ENCODE measurements at regions not wholly inside any gene's neighbourhood (a gene's known extent, or its start where the extent isn't known, plus 50 kb on each side); places are given as distances from the start of the nearest gene placed in this dataset.

DNA sequence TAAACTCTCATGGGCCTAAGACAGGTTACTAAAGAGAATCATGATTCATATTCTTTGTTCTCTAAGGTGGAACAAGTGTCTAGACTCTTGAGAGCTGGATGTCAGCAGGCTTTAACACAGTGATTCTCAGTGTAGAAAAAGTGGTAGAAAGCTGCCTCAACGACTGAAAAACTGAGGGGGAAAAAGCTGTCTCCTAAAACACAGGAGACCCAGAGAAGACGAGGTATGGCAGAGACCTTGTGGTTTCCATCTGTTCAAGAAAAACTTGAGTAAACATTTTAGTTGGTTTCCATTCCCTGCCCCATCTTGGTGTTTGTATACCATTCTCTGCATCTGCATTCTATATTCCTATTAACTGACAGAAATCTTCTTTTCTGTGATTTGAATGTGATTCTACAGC, 57.6 kb upstream of the MAP3K7 start:
- no peak overlapping the region for H3K4me3 ChIP-seq (ENCODE audit: low read depth in 1 of 5, low read length in 5 of 5)
- H3K4me1 ChIP-seq (ENCODE audit: control insufficient read depth in 5 of 5, insufficient read depth in 5 of 5, low read length in 5 of 5) = no peaks in the 10 kb centered on the region
- no peaks in the 10 kb centered on the region for H3K9me3 ChIP-seq (ENCODE audit: control insufficient read depth in 5 of 5, low read length in 5 of 5)
- H3K27ac ChIP-seq (ENCODE audit: low read depth, low read length) = no peak overlapping the region
- H3K9ac ChIP-seq (ENCODE audit: low read length in 5 of 5) = no peak overlapping the region
- no peaks in the 10 kb centered on the region for H3K27me3 ChIP-seq (ENCODE audit: control insufficient read depth in 5 of 5, insufficient read depth in 4 of 5, low read length in 5 of 5)
- no peaks in the 10 kb centered on the region for H3K36me3 ChIP-seq (ENCODE audit: control insufficient read depth in 5 of 5, insufficient read depth in 5 of 5, low read length in 5 of 5)

DNA sequence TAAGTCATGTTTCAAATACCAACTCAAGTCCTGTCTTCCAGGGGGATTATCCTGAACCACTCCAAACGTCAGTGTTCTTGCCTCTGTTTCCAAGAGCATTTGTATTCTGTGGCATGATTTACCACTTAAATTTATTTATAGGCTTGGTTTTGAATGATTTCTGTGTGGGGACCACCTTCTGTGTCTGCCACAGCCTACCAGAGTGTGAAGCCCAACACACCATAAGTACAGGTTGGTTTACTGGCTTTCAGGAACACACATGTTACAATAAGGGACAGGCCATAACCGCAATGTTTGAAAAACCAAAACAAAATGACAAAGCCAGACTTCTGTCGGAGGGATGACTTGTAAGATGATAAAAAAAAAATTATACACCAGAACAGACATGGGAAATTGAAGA, 56.5 kb upstream of the MAP3K7 start:
- no peak overlapping the region for H3K27ac ChIP-seq (ENCODE audit: low read depth, low read length)
- H3K36me3 ChIP-seq (ENCODE audit: control insufficient read depth in 5 of 5, insufficient read depth in 5 of 5, low read length in 5 of 5) = no peaks in the 10 kb centered on the region
- H3K4me1 ChIP-seq (ENCODE audit: control insufficient read depth in 5 of 5, insufficient read depth in 5 of 5, low read length in 5 of 5) = no peaks in the 10 kb centered on the region
- H3K9me3 ChIP-seq (ENCODE audit: control insufficient read depth in 5 of 5, low read length in 5 of 5) = peaks cover 0 to 3% (median 0%) of the 10 kb centered on the region in 5 donors
- H3K9ac ChIP-seq (ENCODE audit: low read length in 5 of 5) = no peak overlapping the region
- no peak overlapping the region for H3K4me3 ChIP-seq (ENCODE audit: low read depth in 1 of 5, low read length in 5 of 5)
- H3K27me3 ChIP-seq (ENCODE audit: control insufficient read depth in 5 of 5, insufficient read depth in 4 of 5, low read length in 5 of 5) = no peaks in the 10 kb centered on the region

DNA sequence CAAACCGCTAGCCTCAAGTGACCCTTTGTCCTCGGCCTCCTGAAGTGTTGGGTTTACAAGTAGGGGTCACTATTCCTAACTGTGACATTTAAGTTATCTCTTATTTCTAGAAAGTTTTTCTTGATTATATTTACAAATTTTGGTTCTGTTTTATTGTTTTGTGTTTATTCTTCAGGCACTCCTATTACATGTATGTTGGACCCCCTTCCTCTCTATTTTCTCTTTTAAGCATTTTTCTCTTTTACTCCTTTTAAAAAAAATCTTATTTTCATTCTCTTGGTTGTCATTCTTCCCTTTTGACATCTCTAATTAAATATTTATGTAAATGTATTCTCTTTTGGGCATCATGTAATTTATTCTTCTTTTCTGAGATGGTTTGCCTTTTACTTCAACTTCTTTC, 50.4 kb upstream of the MAP3K7 start:
- H3K4me1 ChIP-seq (ENCODE audit: control insufficient read depth in 5 of 5, insufficient read depth in 5 of 5, low read length in 5 of 5) = no peaks in the 10 kb centered on the region
- no peaks in the 10 kb centered on the region for H3K27me3 ChIP-seq (ENCODE audit: control insufficient read depth in 5 of 5, insufficient read depth in 4 of 5, low read length in 5 of 5)

More for the DNA sequence above, 50.4 kb upstream of the MAP3K7 start:
- Histone ChIP-seq H3K36me3 (ENCODE audit: control insufficient read depth in 5 of 5, insufficient read depth in 5 of 5, low read length in 5 of 5) (no peaks in the 10 kb centered on the region), H3K4me3 (ENCODE audit: low read depth in 1 of 5, low read length in 5 of 5) (no peak overlapping the region), H3K9ac (ENCODE audit: low read length in 5 of 5) (no peak overlapping the region), H3K9me3 (ENCODE audit: control insufficient read depth in 5 of 5, low read length in 5 of 5) (peaks cover 3 to 19% (median 8%) of the 10 kb centered on the region in 5 donors), H3K27ac (ENCODE audit: low read depth, low read length) (no peak overlapping the region)

All from subcutaneous abdominal adipose tissue (tissue), 5 donors.